ENCODE measurements at regions not wholly inside any gene's neighbourhood (a gene's known extent, or its start where the extent isn't known, plus 50 kb on each side); places are given as distances from the start of the nearest gene placed in this dataset.

GRCh38 chr11:32015427-32015826, 75.4 kb upstream of the RCN1 start:
- no peak for TF ChIP-seq CTCF (IDR thresholded peaks at IDR 0.05)
- no peak for TF ChIP-seq POLR2AphosphoS5 (IDR thresholded peaks at IDR 0.05)
- TF ChIP-seq POLR2A (IDR thresholded peaks at IDR 0.05): no peak
- Histone ChIP-seq H3K4me1 (no peaks in the 10 kb centered on the region), H3K27me3 (no peaks in the 10 kb centered on the region), H3K36me3 (no peaks in the 10 kb centered on the region), H3K27ac (no peak overlapping the region), H3K9me3 (no peaks in the 10 kb centered on the region), H3K4me3 (no peak overlapping the region)
- no peak for DNase-seq (ENCODE audit: low spot score in 2 of 2)
- intact Hi-C loops (cut with DNase I; ENCODE audit: low total_unique reads): no loop called here

- Histone ChIP-seq H3K36me3 (no peaks in the 10 kb centered on the region), H3K4me1 (no peaks in the 10 kb centered on the region), H3K27ac (no peak overlapping the region), H3K27me3 (peaks cover 0 to 12% of the 10 kb centered on the region in 2 donors), H3K9me3 (no peaks in the 10 kb centered on the region), H3K4me3 (no peak overlapping the region)
- no peak for TF ChIP-seq POLR2A (IDR thresholded peaks at IDR 0.05)
- no peak for TF ChIP-seq POLR2AphosphoS5 (IDR thresholded peaks at IDR 0.05)
- TF ChIP-seq CTCF (IDR thresholded peaks at IDR 0.05): no peak
- DNase-seq (ENCODE audit: low spot score in 2 of 2): no peak
- intact Hi-C loops (cut with DNase I; ENCODE audit: low total_unique reads): no loop called here
These were observed 77.3 kb upstream of the RCN1 start for GRCh38 chr11:32013603-32014002.

- no peaks in the 10 kb centered on the region for H3K4me1 ChIP-seq
- peaks cover 0 to 17% of the 10 kb centered on the region in 2 donors for H3K27me3 ChIP-seq
- H3K4me3 ChIP-seq: no peak overlapping the region
- H3K36me3 ChIP-seq: no peaks in the 10 kb centered on the region
- no peak for DNase-seq (ENCODE audit: low spot score in 2 of 2)
- no peaks in the 10 kb centered on the region for H3K9me3 ChIP-seq
- no peak for TF ChIP-seq POLR2AphosphoS5 (IDR thresholded peaks at IDR 0.05)
- TF ChIP-seq POLR2A (IDR thresholded peaks at IDR 0.05): no peak
- TF ChIP-seq CTCF (IDR thresholded peaks at IDR 0.05): no peak
- no peak overlapping the region for H3K27ac ChIP-seq
- intact Hi-C loops (cut with DNase I; ENCODE audit: low total_unique reads): no loop called here
These were observed 78.8 kb upstream of the RCN1 start for GRCh38 chr11:32012049-32012448.

GRCh38 chr11:32008880-32009551, 81.9 kb upstream of the RCN1 start:
- Histone ChIP-seq H3K36me3 (no peaks in the 10 kb centered on the region), H3K27me3 (peaks cover 0 to 35% of the 10 kb centered on the region in 2 donors), H3K27ac (no peak overlapping the region), H3K4me3 (no peak overlapping the region), H3K9me3 (no peaks in the 10 kb centered on the region), H3K4me1 (no peaks in the 10 kb centered on the region)
- no peak for DNase-seq (ENCODE audit: low spot score in 2 of 2)
- TF ChIP-seq POLR2A (IDR thresholded peaks at IDR 0.05) (no peak), POLR2AphosphoS5 (IDR thresholded peaks at IDR 0.05) (no peak), CTCF (IDR thresholded peaks at IDR 0.05) (no peak)
- intact Hi-C loops (cut with DNase I; ENCODE audit: low total_unique reads): no loop called here

GRCh38 chr11:32006799-32007388, 84.0 kb upstream of the RCN1 start:
- Histone ChIP-seq H3K4me3 (no peak overlapping the region), H3K27me3 (peaks cover 0 to 43% of the 10 kb centered on the region in 2 donors), H3K36me3 (no peaks in the 10 kb centered on the region), H3K4me1 (no peaks in the 10 kb centered on the region), H3K9me3 (no peaks in the 10 kb centered on the region), H3K27ac (no peak overlapping the region)
- DNase-seq (ENCODE audit: low spot score in 2 of 2): no peak
- TF ChIP-seq POLR2A (IDR thresholded peaks at IDR 0.05) (no peak), CTCF (IDR thresholded peaks at IDR 0.05) (peak in 1 of 3 donors; percentile 37)
- intact Hi-C loops (cut with DNase I; ENCODE audit: low total_unique reads): no loop called here

Measured in breast epithelium (tissue), 4 donors.